ENCODE measurements at regions not wholly inside any gene's neighbourhood (a gene's known extent, or its start where the extent isn't known, plus 50 kb on each side); places are given as distances from the start of the nearest gene placed in this dataset.
"Not testable (repeated sequence)": the region's sequence is repeated elsewhere in the genome, so short reads cannot be mapped to it uniquely, and the experiment has no call there.

DNA sequence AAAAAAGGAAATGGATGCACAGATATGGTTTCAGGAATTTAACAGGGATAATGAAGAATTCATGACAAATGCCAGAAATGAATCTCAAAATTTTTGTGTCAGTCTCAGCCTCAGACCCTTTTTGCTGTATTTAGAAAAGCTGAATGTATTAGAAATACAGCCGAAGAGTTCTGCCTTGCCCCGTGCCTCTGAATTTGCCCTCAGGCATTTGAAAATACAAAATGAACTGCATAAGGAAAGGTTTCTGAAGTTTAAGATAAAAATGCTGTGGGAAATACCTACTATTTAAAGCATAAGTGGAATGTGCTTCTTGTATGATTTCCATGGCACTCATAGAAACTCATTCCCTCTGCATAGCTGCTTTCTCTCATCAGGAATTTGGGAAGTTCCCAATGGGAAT lies 1580.6 kb downstream of the DPP10 start:
- intact Hi-C loops (cut with DNase I, micrococcal nuclease): loop anchor here in 1 of 2 donors (10.0 kb wide), 1 partner anchor 108 kb away; no protein-coding TSS in a partner anchor

DNA sequence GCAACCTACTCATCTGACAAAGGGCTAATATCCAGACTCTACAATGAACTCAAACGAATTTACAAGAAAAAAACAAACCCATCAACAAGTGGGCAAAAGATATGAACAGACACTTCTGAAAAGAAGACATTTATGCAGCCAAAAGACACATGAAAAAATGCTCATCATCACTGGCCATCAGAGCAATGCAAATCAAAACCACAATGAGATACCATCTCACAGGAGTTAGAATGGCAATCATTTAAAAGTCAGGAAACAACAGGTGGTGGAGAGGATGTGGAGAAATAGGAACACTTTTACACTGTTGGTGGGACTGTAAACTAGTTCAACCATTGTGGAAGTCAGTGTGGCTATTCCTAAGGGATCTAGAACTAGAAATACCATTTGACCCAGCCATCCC lies 1596.3 kb downstream of the DPP10 start:
- H3K36me3 ChIP-seq (ENCODE audit: low read depth); DNase-seq; H3K4me1 ChIP-seq (ENCODE audit: low read depth); ATAC-seq; intact Hi-C loops (cut with DNase I, micrococcal nuclease); H3K4me3 ChIP-seq: not testable (repeated sequence)
- peaks cover 34% of the 10 kb centered on the region for H3K9me3 ChIP-seq

More for the DNA sequence above, 1580.6 kb downstream of the DPP10 start:
- H3K4me3 ChIP-seq: no peak overlapping the region
- TF ChIP-seq, protein P1, sequence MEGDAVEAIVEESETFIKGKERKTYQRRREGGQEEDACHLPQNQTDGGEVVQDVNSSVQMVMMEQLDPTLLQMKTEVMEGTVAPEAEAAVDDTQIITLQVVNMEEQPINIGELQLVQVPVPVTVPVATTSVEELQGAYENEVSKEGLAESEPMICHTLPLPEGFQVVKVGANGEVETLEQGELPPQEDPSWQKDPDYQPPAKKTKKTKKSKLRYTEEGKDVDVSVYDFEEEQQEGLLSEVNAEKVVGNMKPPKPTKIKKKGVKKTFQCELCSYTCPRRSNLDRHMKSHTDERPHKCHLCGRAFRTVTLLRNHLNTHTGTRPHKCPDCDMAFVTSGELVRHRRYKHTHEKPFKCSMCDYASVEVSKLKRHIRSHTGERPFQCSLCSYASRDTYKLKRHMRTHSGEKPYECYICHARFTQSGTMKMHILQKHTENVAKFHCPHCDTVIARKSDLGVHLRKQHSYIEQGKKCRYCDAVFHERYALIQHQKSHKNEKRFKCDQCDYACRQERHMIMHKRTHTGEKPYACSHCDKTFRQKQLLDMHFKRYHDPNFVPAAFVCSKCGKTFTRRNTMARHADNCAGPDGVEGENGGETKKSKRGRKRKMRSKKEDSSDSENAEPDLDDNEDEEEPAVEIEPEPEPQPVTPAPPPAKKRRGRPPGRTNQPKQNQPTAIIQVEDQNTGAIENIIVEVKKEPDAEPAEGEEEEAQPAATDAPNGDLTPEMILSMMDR (IDR thresholded peaks at IDR 0.05): no peak
- ATAC-seq (no peak), DNase-seq (no peak)
- H3K36me3 ChIP-seq (ENCODE audit: low read depth): no peaks in the 10 kb centered on the region
- no peaks in the 10 kb centered on the region for H3K4me1 ChIP-seq (ENCODE audit: low read depth)
- H3K9me3 ChIP-seq: peaks cover 10% of the 10 kb centered on the region

- TF ChIP-seq, protein P1 (IDR thresholded peaks at IDR 0.05): no peak
- H3K4me1 ChIP-seq (ENCODE audit: low read depth): no peaks in the 10 kb centered on the region
- ATAC-seq: no peak
- H3K4me3 ChIP-seq: no peak overlapping the region
- no peak for DNase-seq
- intact Hi-C loops (cut with DNase I, micrococcal nuclease): no loop called here
- peaks cover 37% of the 10 kb centered on the region for H3K9me3 ChIP-seq
- no peaks in the 10 kb centered on the region for H3K36me3 ChIP-seq (ENCODE audit: low read depth)
Measured at GRCh38 chr2:116042530-116042929, 1600.1 kb downstream of the DPP10 start.

DNA sequence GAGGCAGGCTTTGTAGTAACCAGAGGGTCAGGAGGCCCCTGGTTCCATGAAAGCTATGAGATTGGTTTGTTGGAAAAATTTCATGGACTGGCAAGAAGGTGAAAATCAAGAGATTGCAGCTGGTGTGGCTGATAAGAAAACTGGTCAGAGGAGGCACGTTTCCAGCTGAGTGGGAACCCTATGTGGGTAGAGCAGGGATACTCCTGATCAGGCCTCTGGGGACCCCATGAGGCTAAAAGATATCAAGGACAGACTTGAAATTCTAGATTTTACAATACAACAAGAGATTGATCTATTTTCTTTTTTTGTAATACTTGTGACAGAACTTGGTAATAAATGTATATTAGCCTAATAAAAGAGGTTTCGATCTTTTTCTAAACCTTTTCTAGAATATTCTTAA lies 1615.1 kb downstream of the DPP10 start:
- no peak for ATAC-seq
- Histone ChIP-seq H3K4me3 (no peak overlapping the region), H3K36me3 (ENCODE audit: low read depth) (no peaks in the 10 kb centered on the region), H3K9me3 (peaks cover 36% of the 10 kb centered on the region), H3K4me1 (ENCODE audit: low read depth) (no peaks in the 10 kb centered on the region)
- intact Hi-C loops (cut with DNase I, micrococcal nuclease): no loop called here
- no peak for DNase-seq
- TF ChIP-seq, protein P1 (IDR thresholded peaks at IDR 0.05): no peak

DNA sequence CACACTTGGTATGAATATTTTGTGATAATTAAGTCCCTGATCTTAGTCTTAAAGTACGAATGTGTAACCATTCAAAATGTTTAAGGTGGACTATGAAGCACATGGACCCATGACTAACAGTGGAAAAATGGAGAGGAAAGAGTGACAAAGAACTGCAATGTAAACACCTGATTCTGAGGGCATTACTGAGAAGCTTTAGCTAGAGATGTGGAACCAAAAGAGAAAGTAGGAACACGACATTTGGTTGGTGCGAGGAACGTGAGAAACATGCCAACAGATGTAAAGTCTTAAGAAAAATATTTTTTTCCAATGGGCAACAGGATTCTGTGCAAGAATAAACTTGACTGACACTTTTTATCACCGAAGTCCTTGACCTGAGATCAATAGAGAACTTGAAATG lies 1618.6 kb downstream of the DPP10 start:
- no peak overlapping the region for H3K4me3 ChIP-seq
- ATAC-seq (no peak), DNase-seq (no peak)
- H3K4me1 ChIP-seq (ENCODE audit: low read depth): no peaks in the 10 kb centered on the region
- TF ChIP-seq, protein P1 (IDR thresholded peaks at IDR 0.05): no peak
- H3K9me3 ChIP-seq: peaks cover 44% of the 10 kb centered on the region
- H3K36me3 ChIP-seq (ENCODE audit: low read depth): no peaks in the 10 kb centered on the region
- intact Hi-C loops (cut with DNase I, micrococcal nuclease): no loop called here

- no peak for ATAC-seq
- Histone ChIP-seq H3K36me3 (ENCODE audit: low read depth) (no peaks in the 10 kb centered on the region), H3K4me3 (no peak overlapping the region), H3K4me1 (ENCODE audit: low read depth) (no peaks in the 10 kb centered on the region), H3K9me3 (peaks cover 22% of the 10 kb centered on the region)
- intact Hi-C loops (cut with DNase I, micrococcal nuclease): no loop called here
- TF ChIP-seq, protein P1 (IDR thresholded peaks at IDR 0.05): no peak
- no peak for DNase-seq
Measured at GRCh38 chr2:116073731-116074130, 1631.3 kb downstream of the DPP10 start.

Data from mucosa of descending colon (tissue), 3 donors.